ENCODE measurements at regions not wholly inside any gene's neighbourhood (a gene's known extent, or its start where the extent isn't known, plus 50 kb on each side); places are given as distances from the start of the nearest gene placed in this dataset.

DNA sequence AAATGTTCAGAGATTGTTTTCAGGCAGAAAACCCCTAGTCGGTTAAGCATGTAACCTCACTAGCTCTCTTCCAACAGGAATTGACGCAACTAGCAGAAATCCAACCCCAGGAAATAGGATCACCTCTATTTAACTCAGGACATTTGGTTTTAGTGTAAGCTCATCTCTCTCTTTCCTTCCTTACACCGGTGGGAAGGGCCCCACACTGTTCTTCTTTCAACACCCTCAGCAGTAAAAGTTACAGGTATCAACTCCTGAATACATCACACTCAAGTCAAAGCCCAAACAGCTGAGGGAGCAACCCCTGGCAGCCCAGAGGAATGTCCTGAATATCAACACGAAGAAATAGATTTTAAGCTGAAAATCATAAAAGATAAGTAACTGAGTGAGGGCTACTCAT lies 191.2 kb upstream of the KIF2B start:
- no peaks in the 10 kb centered on the region for H3K9me3 ChIP-seq (ENCODE audit: control insufficient read depth in 1 of 2, insufficient read depth in 1 of 2, low read length in 2 of 2)
- no peaks in the 10 kb centered on the region for H3K4me1 ChIP-seq (ENCODE audit: insufficient read depth, low read length)
- intact Hi-C loops (cut with DNase I, micrococcal nuclease) = no loop called here
- no peaks in the 10 kb centered on the region for H3K36me3 Mint-ChIP-seq (ENCODE audit: low read depth)
- CTCF ChIA-PET = no interaction called here
- no peaks in the 10 kb centered on the region for H3K4me1 Mint-ChIP-seq (ENCODE audit: low read depth)
- TF ChIP-seq, protein P1, sequence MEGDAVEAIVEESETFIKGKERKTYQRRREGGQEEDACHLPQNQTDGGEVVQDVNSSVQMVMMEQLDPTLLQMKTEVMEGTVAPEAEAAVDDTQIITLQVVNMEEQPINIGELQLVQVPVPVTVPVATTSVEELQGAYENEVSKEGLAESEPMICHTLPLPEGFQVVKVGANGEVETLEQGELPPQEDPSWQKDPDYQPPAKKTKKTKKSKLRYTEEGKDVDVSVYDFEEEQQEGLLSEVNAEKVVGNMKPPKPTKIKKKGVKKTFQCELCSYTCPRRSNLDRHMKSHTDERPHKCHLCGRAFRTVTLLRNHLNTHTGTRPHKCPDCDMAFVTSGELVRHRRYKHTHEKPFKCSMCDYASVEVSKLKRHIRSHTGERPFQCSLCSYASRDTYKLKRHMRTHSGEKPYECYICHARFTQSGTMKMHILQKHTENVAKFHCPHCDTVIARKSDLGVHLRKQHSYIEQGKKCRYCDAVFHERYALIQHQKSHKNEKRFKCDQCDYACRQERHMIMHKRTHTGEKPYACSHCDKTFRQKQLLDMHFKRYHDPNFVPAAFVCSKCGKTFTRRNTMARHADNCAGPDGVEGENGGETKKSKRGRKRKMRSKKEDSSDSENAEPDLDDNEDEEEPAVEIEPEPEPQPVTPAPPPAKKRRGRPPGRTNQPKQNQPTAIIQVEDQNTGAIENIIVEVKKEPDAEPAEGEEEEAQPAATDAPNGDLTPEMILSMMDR (IDR thresholded peaks at IDR 0.05) = no peak
- no peak overlapping the region for H3K4me3 Mint-ChIP-seq
- ATAC-seq (ENCODE audit: poor library complexity) (no peak), DNase-seq (no peak)
- no peak overlapping the region for H3K27ac Mint-ChIP-seq
- H3K27me3 Mint-ChIP-seq = no peaks in the 10 kb centered on the region
- H3K36me3 ChIP-seq (ENCODE audit: insufficient read depth, low read length) = no peaks in the 10 kb centered on the region
- no peaks in the 10 kb centered on the region for H3K27me3 ChIP-seq (ENCODE audit: control insufficient read depth in 1 of 2, insufficient read depth in 2 of 2, low read length in 2 of 2)
- no peak overlapping the region for H3K4me3 ChIP-seq (ENCODE audit: low read length)
- no peak overlapping the region for H3K27ac ChIP-seq (ENCODE audit: low read depth in 1 of 2, low read length in 2 of 2)
- H3K9me3 Mint-ChIP-seq = peaks cover 6% of the 10 kb centered on the region
- POLR2A ChIA-PET = no interaction called here

DNA sequence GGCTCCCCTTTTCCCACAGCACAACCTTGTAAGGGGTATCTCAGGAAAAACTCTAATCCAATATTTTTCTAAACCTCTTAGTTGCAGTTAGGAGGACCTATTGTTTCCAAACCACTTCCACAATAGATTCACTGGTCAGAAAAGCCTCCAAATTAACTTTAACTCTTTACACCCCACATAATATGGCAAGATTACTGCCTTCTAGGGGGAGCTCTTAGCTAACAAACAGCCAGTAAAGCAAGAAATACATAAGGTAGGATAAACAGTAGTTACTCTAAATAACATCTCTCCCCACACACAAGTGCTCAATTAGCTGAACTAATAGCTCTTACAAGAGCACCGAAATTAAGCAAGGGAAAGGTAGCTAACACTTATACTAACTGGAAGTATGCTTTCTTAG lies 192.1 kb upstream of the KIF2B start:
- no peaks in the 10 kb centered on the region for H3K4me1 Mint-ChIP-seq (ENCODE audit: low read depth)
- no peaks in the 10 kb centered on the region for H3K27me3 Mint-ChIP-seq
- intact Hi-C loops (cut with DNase I, micrococcal nuclease) = no loop called here
- Histone ChIP-seq H3K27ac (ENCODE audit: low read depth in 1 of 2, low read length in 2 of 2) (no peak overlapping the region), H3K4me3 (ENCODE audit: low read length) (no peak overlapping the region), H3K27me3 (ENCODE audit: control insufficient read depth in 1 of 2, insufficient read depth in 2 of 2, low read length in 2 of 2) (no peaks in the 10 kb centered on the region), H3K36me3 (ENCODE audit: insufficient read depth, low read length) (no peaks in the 10 kb centered on the region), H3K4me1 (ENCODE audit: insufficient read depth, low read length) (no peaks in the 10 kb centered on the region), H3K9me3 (ENCODE audit: control insufficient read depth in 1 of 2, insufficient read depth in 1 of 2, low read length in 2 of 2) (no peaks in the 10 kb centered on the region)
- no peak for DNase-seq
- POLR2A ChIA-PET = no interaction called here
- CTCF ChIA-PET = no interaction called here
- no peak for ATAC-seq (ENCODE audit: poor library complexity)
- TF ChIP-seq, protein P1 (IDR thresholded peaks at IDR 0.05) = no peak
- no peak overlapping the region for H3K27ac Mint-ChIP-seq
- no peaks in the 10 kb centered on the region for H3K36me3 Mint-ChIP-seq (ENCODE audit: low read depth)
- peaks cover 6% of the 10 kb centered on the region for H3K9me3 Mint-ChIP-seq
- no peak overlapping the region for H3K4me3 Mint-ChIP-seq

DNA sequence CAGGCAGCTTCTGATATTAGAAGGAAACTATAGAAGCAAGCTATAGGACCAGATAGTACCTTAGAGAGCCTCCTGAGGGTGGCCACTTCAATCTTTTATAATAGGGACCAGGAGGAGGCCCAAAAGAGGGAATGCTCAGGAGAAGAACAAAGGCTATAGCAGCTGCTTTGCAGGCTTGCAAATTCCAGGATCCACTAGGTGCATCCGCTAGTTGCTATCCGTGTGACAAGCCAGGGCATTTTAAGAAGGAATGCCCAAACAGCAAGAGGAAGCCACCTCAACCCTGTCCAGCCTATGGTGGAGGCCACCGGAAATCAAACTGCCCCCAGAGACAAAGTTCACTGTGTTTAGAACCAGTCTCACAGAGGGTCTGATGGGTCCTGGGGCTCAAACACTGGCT lies 192.6 kb upstream of the KIF2B start:
- H3K36me3 ChIP-seq (ENCODE audit: insufficient read depth, low read length) = no peaks in the 10 kb centered on the region
- H3K4me3 ChIP-seq (ENCODE audit: low read length) = no peak overlapping the region
- no peaks in the 10 kb centered on the region for H3K27me3 ChIP-seq (ENCODE audit: control insufficient read depth in 1 of 2, insufficient read depth in 2 of 2, low read length in 2 of 2)
- H3K27me3 Mint-ChIP-seq = no peaks in the 10 kb centered on the region
- POLR2A ChIA-PET = no interaction called here
- H3K27ac Mint-ChIP-seq = no peak overlapping the region
- H3K4me1 ChIP-seq (ENCODE audit: insufficient read depth, low read length) = no peaks in the 10 kb centered on the region
- intact Hi-C loops (cut with DNase I, micrococcal nuclease) = no loop called here
- ATAC-seq (ENCODE audit: poor library complexity) (no peak), DNase-seq (no peak)
- no peaks in the 10 kb centered on the region for H3K36me3 Mint-ChIP-seq (ENCODE audit: low read depth)
- no peak overlapping the region for H3K4me3 Mint-ChIP-seq
- TF ChIP-seq, protein P1 (IDR thresholded peaks at IDR 0.05) = no peak
- no peaks in the 10 kb centered on the region for H3K4me1 Mint-ChIP-seq (ENCODE audit: low read depth)
- H3K9me3 ChIP-seq (ENCODE audit: control insufficient read depth in 1 of 2, insufficient read depth in 1 of 2, low read length in 2 of 2) = no peaks in the 10 kb centered on the region
- H3K9me3 Mint-ChIP-seq = peaks cover 6% of the 10 kb centered on the region
- no peak overlapping the region for H3K27ac ChIP-seq (ENCODE audit: low read depth in 1 of 2, low read length in 2 of 2)
- CTCF ChIA-PET = no interaction called here
